Activated CD8-positive, alpha-beta memory T cell treated with anti-CD3 and anti-CD28 coated beads, Interleukin-2, amount 10 ng/mL, durations not matched to agents 7 days and 5 days (primary cell): ENCODE measurements at regions not wholly inside any gene's neighbourhood (a gene's known extent, or its start where the extent isn't known, plus 50 kb on each side); places are given as distances from the start of the nearest gene placed in this dataset.

Experiments
- ATAC-seq: fragments of 150-1000 bp; cut with Tn5 transposase; one replicate; pipeline ENCODE4 v1.10.0; 2021; ENCODE audit warnings: moderate library complexity
- CTCF ChIA-PET: fragments of 350-600 bp; sonication (Branson Sonifier 250); formaldehyde crosslinking; loops from one replicate; lab custom pipeline; 2021; ENCODE audit warnings: antibody characterized with exemption; lab: Charles Lee
- DNase-seq: peaks from one replicate; pipeline ENCODE4 v3.0.0-alpha.2; 2020
- H3K27ac Mint-ChIP-seq: one replicate; pipeline ENCODE4 v1.8.0; 2021; ENCODE audit warnings: mild to moderate bottlenecking, mixed read lengths
- H3K27me3 Mint-ChIP-seq: one replicate; pipeline ENCODE4 v1.8.0; 2021; ENCODE audit warnings: mixed read lengths
- H3K36me3 Mint-ChIP-seq: one replicate; pipeline ENCODE4 v1.8.0; 2021; ENCODE audit warnings: mild to moderate bottlenecking, mixed read lengths
- H3K4me1 Mint-ChIP-seq: one replicate; pipeline ENCODE4 v1.8.0; 2021; ENCODE audit warnings: mixed read lengths
- H3K4me3 Mint-ChIP-seq: one replicate; pipeline ENCODE4 v1.8.0; 2021; ENCODE audit warnings: mild to moderate bottlenecking, moderate library complexity, mixed read lengths
- H3K9me3 Mint-ChIP-seq: one replicate; pipeline ENCODE4 v1.8.0; 2022; ENCODE audit warnings: low read depth, mixed read lengths

DNA sequence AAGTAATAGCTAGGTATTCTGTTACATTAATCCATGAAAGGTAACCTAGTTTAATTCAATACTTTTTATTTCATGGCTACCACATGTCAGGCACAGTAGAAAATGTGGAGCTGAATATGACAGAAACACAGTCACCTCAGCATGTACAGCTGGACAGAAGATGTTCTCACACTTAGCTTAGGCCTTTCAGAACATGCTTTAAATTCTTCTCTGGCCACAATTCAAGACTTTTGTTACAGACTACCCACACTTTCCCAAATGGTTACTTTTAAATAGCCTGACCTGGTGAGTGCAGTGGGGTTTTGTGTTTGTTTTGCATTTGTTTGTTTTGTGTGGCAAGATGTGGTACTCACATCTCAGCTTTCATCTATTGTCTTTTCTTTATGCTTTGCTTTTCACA lies 1079.5 kb downstream of the IGSF11 start:
- CTCF ChIA-PET: no interaction called here
- no peaks in the 10 kb centered on the region for H3K36me3 Mint-ChIP-seq
- H3K4me3 Mint-ChIP-seq: no peak overlapping the region
- H3K4me1 Mint-ChIP-seq: no peaks in the 10 kb centered on the region
- no peak for ATAC-seq
- no peak overlapping the region for H3K27ac Mint-ChIP-seq
- peaks cover 3% of the 10 kb centered on the region for H3K9me3 Mint-ChIP-seq
- H3K27me3 Mint-ChIP-seq: no peaks in the 10 kb centered on the region
- no peak for DNase-seq

DNA sequence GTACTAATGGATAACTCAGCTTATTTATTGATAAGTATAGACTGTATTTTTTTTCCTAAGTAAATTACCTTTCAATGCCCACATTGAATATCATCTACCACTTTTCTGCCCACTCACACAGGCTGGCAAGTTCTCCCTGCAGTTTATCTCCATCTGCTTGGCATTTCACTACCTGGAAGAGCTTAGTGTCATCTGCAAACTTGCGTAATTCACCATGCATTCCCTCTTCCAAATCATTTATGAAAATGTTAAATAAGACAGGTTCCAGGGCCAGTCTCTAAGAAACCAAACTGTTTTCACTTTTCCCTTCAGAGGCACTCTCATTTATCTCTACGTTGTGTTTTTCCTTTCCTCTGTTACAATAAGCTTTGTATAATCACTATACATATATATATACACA lies 1076.6 kb downstream of the IGSF11 start:
- no peak overlapping the region for H3K4me3 Mint-ChIP-seq

DNA sequence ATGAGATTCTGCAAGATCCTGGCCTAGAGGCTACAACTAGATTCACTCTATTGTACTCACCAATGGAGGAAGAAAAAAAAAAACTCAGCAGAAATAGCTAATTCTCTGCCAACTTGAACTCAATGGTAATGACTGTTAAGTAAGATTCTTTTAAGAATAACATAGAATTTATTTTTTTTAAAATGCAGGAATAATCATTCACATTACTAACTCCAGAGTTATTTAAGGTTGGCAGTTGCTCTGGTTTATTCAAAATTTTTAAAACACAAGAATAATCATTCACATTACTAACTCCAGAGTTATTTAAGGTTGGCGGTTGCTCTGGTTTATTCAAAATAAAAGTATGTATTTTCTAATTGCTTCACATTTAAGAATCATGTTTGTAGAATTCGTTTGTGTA lies 1071.9 kb downstream of the IGSF11 start:
- H3K36me3 Mint-ChIP-seq: no peaks in the 10 kb centered on the region
- no peaks in the 10 kb centered on the region for H3K4me1 Mint-ChIP-seq
- no peak overlapping the region for H3K4me3 Mint-ChIP-seq
- ATAC-seq (no peak), DNase-seq (no peak)
- no peaks in the 10 kb centered on the region for H3K9me3 Mint-ChIP-seq
- H3K27ac Mint-ChIP-seq: no peak overlapping the region
- H3K27me3 Mint-ChIP-seq: no peaks in the 10 kb centered on the region
- CTCF ChIA-PET: no interaction called here

More for the DNA sequence above, 1076.6 kb downstream of the IGSF11 start:
- CTCF ChIA-PET: no interaction called here
- Mint-ChIP-seq H3K27ac (no peak overlapping the region), H3K4me1 (no peaks in the 10 kb centered on the region), H3K27me3 (no peaks in the 10 kb centered on the region), H3K9me3 (peaks cover 3% of the 10 kb centered on the region), H3K36me3 (no peaks in the 10 kb centered on the region)
- no peak for DNase-seq
- ATAC-seq: no peak

DNA sequence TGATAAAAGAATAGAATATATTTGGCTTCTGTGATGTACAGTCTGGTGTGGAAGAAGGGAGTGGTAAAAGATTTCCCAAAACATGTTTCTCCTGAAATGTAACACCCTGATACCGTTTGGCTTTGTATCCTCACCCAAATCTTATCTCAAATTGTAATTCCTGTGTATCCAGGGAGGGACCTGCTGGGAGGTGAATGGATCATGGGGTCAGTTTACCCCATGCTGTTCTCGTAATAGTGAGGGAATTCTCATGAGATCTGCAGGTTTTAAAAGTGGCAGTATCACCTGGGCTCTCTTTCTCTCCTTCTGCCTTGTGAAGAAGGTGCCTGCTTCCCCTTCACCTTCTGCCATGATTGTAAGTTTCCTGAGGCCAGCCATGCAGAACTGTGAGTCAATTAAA lies 1070.8 kb downstream of the IGSF11 start:
- Mint-ChIP-seq H3K27me3 (no peaks in the 10 kb centered on the region), H3K4me1 (no peaks in the 10 kb centered on the region), H3K9me3 (no peaks in the 10 kb centered on the region), H3K36me3 (no peaks in the 10 kb centered on the region), H3K4me3 (no peak overlapping the region), H3K27ac (no peak overlapping the region)
- ATAC-seq (no peak), DNase-seq (no peak)
- CTCF ChIA-PET: no interaction called here

DNA sequence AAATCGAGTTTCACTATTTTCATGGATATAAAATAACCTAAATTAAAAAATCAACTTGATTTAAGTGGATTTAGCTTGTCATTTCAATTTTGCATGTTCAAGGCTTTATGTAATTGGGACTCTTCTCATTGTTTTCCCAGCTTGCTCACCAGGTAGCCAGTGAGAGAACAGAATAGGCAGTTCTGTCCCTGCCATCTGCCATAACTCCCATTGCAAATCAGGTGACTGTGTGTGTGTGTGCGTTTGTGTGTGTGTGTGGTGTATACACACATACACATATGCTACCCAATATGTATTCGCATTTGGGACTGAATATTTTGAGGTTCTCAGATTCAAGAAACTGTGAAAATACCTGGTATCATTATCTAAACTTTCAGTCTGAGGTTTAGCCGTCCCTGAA lies 1069.8 kb downstream of the IGSF11 start:
- Mint-ChIP-seq H3K36me3 (no peaks in the 10 kb centered on the region), H3K4me3 (no peak overlapping the region), H3K4me1 (no peaks in the 10 kb centered on the region), H3K27ac (no peak overlapping the region), H3K27me3 (no peaks in the 10 kb centered on the region), H3K9me3 (no peaks in the 10 kb centered on the region)
- CTCF ChIA-PET: no interaction called here
- ATAC-seq (no peak), DNase-seq (no peak)

DNA sequence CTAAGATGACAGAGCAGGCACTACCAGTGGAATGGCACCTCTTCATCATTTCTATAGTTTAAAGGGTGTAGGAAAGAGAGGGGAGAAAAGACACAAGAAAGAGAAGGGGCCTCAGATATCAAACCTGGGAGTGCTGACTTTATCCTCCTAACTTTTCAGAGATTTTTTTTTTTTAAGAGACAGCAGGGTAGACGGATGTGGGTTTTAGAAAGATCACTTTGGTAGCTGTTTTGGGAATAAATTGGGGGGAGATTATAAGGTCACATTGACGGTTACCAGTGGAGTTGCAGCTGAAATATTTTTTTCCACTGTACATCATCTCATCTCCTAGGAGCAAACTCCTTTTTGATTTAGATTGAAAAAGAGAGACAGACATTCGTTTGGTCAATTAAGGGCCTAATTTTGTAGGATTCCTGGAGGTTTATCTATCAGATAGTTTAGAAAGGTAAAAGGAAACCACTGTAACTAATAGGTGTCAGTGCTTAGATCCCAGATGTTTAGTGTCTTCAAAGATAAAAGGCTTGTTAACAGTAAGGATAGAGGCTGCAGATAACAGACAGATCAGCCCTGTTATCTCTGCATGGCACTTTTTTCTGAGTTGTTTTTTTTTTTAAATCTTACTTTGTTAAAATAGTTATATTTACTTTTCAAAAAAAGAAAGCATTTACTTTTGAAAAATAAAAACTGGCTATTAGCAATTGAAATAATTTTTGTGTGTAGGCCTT lies 1057.0 kb downstream of the IGSF11 start:
- H3K36me3 Mint-ChIP-seq: no peaks in the 10 kb centered on the region
- no peaks in the 10 kb centered on the region for H3K9me3 Mint-ChIP-seq
- no peaks in the 10 kb centered on the region for H3K4me1 Mint-ChIP-seq
- ATAC-seq: no peak
- no peaks in the 10 kb centered on the region for H3K27me3 Mint-ChIP-seq
- no peak overlapping the region for H3K4me3 Mint-ChIP-seq
- no peak for DNase-seq
- CTCF ChIA-PET: no interaction called here
- H3K27ac Mint-ChIP-seq: no peak overlapping the region

DNA sequence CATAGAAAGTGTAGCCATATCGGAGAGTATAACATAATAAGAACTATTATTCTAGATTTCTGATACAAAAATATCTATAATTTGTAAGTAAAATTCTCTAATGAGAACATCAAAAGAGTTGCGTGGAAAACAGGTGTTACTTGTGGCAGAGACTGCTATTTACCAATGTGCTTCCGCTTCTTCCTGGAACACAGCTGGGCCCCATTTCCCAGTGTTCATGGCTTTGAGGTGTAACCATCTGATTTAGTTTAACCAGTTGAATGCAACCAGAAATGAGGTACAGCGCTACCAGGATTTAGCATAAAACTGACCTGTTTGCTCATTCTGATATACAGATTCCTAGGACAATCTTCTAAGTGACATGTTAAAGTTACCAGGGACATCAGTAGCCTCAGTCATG lies 1055.2 kb downstream of the IGSF11 start:
- CTCF ChIA-PET: no interaction called here
- Mint-ChIP-seq H3K9me3 (no peaks in the 10 kb centered on the region), H3K4me1 (no peaks in the 10 kb centered on the region), H3K36me3 (no peaks in the 10 kb centered on the region), H3K27me3 (no peaks in the 10 kb centered on the region), H3K27ac (no peak overlapping the region), H3K4me3 (no peak overlapping the region)
- DNase-seq (no peak), ATAC-seq (no peak)

DNA sequence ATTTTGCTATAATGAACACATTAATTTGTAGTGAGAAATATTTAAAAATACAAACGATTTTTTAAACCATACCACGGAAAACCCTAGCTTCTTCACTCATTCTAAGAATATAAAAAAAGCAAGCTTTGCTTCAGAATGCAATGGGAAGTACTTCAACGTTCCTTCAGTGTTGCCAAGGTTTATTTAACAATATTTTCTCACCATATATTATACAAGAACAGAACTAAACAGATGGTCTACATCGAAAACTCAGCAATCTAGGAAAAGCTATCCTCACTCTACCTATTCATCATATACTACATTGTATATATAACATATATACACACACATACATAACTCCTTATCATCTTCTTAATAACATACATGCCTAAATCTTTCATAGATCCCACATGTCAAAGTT lies 1047.4 kb downstream of the IGSF11 start:
- Mint-ChIP-seq H3K4me1 (no peaks in the 10 kb centered on the region), H3K9me3 (no peaks in the 10 kb centered on the region), H3K4me3 (no peak overlapping the region), H3K27me3 (no peaks in the 10 kb centered on the region), H3K27ac (no peak overlapping the region), H3K36me3 (no peaks in the 10 kb centered on the region)
- CTCF ChIA-PET: no interaction called here
- ATAC-seq (no peak), DNase-seq (no peak)

DNA sequence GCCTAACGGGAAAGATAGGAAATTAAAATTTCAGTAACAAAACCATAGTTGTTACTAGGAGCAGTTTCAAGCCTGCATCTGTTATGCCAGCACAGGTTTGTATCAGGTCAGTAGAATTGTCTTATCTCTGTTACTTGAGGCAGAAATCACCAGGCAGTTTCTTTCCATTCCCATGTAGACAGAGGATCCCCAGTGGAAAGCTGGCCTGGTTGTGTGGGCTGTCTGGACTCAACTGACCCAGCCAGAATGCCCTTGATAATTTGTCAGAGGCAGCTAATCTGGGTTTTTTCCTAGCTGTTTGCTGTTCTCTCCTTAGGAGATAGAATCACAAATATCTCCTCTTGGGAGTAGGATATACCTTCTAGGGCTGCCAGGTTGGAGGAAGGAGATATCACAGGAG lies 1044.7 kb downstream of the IGSF11 start:
- no peak overlapping the region for H3K27ac Mint-ChIP-seq
- no peaks in the 10 kb centered on the region for H3K9me3 Mint-ChIP-seq
- H3K27me3 Mint-ChIP-seq: no peaks in the 10 kb centered on the region
- no peak for ATAC-seq
- DNase-seq: no peak
- H3K36me3 Mint-ChIP-seq: no peaks in the 10 kb centered on the region
- CTCF ChIA-PET: no interaction called here
- H3K4me1 Mint-ChIP-seq: no peaks in the 10 kb centered on the region
- no peak overlapping the region for H3K4me3 Mint-ChIP-seq

DNA sequence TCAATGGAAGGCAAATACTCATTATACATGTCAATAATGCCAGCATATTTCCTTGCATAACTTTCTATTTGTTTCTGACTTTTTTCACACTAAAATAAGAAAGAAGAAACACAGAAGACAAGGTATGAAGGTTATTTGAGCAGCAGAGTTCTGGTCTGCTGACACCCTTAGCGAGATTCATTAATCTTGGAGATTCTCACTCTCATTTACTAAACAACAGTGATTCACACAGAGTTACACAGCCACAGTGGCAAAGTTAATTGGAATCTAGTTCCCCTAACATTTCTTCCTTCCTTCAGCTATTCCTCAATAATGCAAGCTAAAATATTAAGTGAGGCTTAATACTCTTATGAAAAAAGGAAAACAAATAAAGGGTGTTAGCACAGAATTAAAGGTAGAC lies 1044.0 kb downstream of the IGSF11 start:
- Mint-ChIP-seq H3K4me3 (no peak overlapping the region), H3K27me3 (no peaks in the 10 kb centered on the region), H3K27ac (no peak overlapping the region), H3K4me1 (no peaks in the 10 kb centered on the region), H3K9me3 (no peaks in the 10 kb centered on the region), H3K36me3 (no peaks in the 10 kb centered on the region)
- DNase-seq: no peak
- no peak for ATAC-seq
- CTCF ChIA-PET: no interaction called here

DNA sequence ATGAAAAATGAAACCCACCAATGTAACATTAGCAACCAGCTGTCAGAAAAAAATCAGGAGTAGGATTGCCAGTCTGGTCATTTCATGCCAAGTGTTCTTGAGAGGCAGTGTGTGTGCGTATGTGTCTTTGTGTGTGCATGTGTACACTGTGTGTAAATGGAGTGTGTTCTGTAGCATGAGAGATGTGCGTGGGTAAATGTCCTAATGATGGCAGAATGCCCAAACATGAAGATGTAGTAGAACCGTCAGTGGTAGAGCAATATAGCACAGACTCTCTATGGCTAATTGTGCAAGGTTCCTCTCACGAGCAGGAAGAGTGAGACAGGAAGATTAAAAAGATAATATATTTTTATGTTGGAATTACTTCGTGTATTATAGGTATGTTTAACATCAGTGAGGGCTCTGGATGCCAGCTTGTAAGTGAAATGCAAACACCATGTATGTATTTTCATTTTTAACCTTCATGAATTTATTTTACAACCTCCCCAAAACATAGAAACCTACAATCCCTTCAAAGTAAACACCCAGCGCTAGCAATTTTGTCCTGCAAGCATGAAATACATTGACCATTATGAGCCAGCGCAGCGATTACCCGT lies 1038.7 kb downstream of the IGSF11 start:
- CTCF ChIA-PET: interaction anchor here (1.4 kb wide), 1 partner anchor 8 kb away, joined by 4 read pairs; no protein-coding TSS in a partner anchor
- ATAC-seq: no peak
- Mint-ChIP-seq H3K36me3 (no peaks in the 10 kb centered on the region), H3K27me3 (no peaks in the 10 kb centered on the region), H3K4me3 (no peak overlapping the region), H3K4me1 (no peaks in the 10 kb centered on the region), H3K9me3 (no peaks in the 10 kb centered on the region), H3K27ac (no peak overlapping the region)
- no peak for DNase-seq

DNA sequence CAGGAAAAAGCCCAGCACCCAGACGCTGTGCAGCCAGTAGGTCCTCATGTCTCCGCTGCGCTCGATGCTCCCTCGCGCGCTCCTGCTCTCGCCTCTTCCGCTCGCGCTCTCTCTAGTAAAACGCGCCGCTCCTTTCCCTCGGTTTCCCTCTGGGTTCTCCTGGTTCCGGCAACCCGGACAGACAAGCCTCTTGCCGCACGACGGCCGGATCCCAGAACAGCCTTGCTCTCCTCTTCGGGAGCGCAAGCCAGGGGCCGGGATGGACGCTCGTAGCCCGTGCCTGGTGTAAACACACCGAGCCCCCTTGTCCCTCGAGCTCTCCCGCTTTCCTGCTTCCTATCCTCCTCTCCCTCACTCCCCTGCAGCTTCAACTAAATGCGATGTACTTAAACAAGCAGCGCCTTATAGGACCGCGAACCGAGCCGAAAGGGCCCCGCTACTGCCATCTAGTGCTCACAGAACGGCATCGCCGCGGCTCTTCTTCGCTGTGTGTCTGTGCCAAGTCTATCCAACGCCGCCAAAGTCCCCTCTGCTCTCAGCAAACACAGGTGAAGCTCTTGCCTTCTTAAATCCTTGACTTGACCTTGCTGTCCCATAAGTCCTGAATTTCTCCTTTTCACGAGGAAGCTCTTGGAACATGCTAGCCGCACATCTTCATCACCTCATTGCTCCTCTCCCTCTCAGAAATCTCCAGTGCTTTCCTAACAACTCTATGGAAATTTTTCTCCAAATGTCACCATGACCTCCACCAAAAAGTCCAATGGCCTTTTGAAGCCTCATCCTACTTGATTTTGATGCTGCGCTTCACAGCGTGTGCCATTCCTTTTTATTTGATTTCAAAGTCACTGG lies 1037.2 kb downstream of the IGSF11 start:
- peak; percentile 64 for DNase-seq
- ATAC-seq: peak; percentile 74
- no peak overlapping the region for H3K27ac Mint-ChIP-seq
- no peaks in the 10 kb centered on the region for H3K36me3 Mint-ChIP-seq
- H3K4me1 Mint-ChIP-seq: no peaks in the 10 kb centered on the region
- no peaks in the 10 kb centered on the region for H3K9me3 Mint-ChIP-seq
- CTCF ChIA-PET: interaction anchor here (1.8 kb wide), 1 partner anchor 1227 kb away, joined by 4 read pairs; no protein-coding TSS in a partner anchor
- H3K27me3 Mint-ChIP-seq: no peaks in the 10 kb centered on the region
- H3K4me3 Mint-ChIP-seq: no peak overlapping the region

DNA sequence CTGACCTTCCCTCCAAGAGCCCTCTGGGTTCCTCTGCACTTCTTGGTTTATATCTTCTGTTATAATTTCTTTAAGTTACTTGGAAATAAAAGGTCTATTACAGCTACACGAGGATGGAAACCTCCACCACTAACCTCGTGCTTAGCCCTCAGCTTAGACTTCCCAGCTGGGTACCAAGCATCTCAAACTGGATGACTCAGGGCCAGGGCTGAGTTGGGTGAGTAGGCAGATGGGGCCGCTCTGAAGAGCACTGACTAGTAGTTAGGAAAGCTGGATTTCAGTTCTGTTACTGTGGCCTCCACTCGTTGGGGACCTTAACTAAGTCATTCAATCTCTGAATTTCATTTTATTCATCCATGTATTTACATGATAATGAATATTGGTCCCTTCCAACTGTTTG lies 1036.6 kb downstream of the IGSF11 start:
- no peak overlapping the region for H3K27ac Mint-ChIP-seq
- DNase-seq: no peak
- H3K9me3 Mint-ChIP-seq: no peaks in the 10 kb centered on the region
- H3K27me3 Mint-ChIP-seq: no peaks in the 10 kb centered on the region
- H3K4me1 Mint-ChIP-seq: no peaks in the 10 kb centered on the region
- H3K4me3 Mint-ChIP-seq: no peak overlapping the region
- H3K36me3 Mint-ChIP-seq: no peaks in the 10 kb centered on the region
- no peak for ATAC-seq
- CTCF ChIA-PET: interaction anchor here (1.8 kb wide), 1 partner anchor 1227 kb away, joined by 4 read pairs; no protein-coding TSS in a partner anchor

DNA sequence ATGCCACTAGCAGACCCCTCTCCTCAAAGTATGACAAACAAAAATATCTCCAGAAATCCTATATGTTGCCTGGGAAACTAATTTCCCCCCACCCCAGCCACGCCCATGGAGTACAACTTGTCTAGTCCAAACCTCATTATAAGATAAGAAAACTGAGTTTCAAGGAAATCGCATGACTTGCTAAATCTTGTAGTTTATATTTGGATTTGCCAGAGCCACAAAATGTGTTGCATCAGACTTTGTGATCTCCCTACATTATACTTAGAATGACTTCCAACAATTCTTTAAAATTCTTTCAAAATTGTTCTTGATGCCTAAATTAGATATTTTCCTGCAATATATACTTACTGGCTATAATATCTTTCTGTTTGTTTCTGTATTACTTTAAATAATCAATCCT lies 1034.4 kb downstream of the IGSF11 start:
- DNase-seq: no peak
- Mint-ChIP-seq H3K36me3 (no peaks in the 10 kb centered on the region), H3K4me3 (no peak overlapping the region), H3K27me3 (no peaks in the 10 kb centered on the region), H3K27ac (no peak overlapping the region), H3K4me1 (no peaks in the 10 kb centered on the region), H3K9me3 (no peaks in the 10 kb centered on the region)
- CTCF ChIA-PET: no interaction called here
- ATAC-seq: no peak
